Stomach (tissue), 8 donors: ENCODE measurements at regions not wholly inside any gene's neighbourhood (a gene's known extent, or its start where the extent isn't known, plus 50 kb on each side); places are given as distances from the start of the nearest gene placed in this dataset.

ENCODE experiments used
- DNase-seq, 2 donors: peaks; one replicate each; pipeline versions ENCODE4 v3.0.0 to v3.0.0-alpha.2; 2013 to 2019
- H3K27ac ChIP-seq, 5 donors: fragments of 200-600 bp in 4 of 5; sonication (generic) in 4 of 5; one replicate each; pipeline ENCODE4 v1.5.1; 2013 to 2019; ENCODE audit warnings: mild to moderate bottlenecking in 1 of 5, moderate library complexity in 1 of 5
- H3K27me3 ChIP-seq, 3 donors: fragments of 200-600 bp; sonication (generic); one replicate each; pipeline ENCODE4 v1.5.1; 2017 to 2019; ENCODE audit warnings: mixed run types in 1 of 3
- H3K36me3 ChIP-seq, 4 donors: fragments of 200-600 bp; sonication (generic); 1 replicate in 3 of 4; 2 replicates in 1 of 4; pipeline ENCODE4 v1.5.1; 2016 to 2019
- H3K4me1 ChIP-seq, 4 donors: fragments of 200-600 bp; sonication (generic); one replicate each; pipeline ENCODE4 v1.5.1; 2016 to 2019
- H3K4me3 ChIP-seq, 4 donors: fragments of 200-600 bp; sonication (generic) in 3 of 4; one replicate each; pipeline ENCODE4 v1.5.1; 2016 to 2019; ENCODE audit warnings: mild to moderate bottlenecking in 1 of 4
- H3K9me3 ChIP-seq, 4 donors: fragments of 200-600 bp; sonication (generic); one replicate each; pipeline ENCODE4 v1.5.1; 2016 to 2019
- CTCF ChIP-seq, 7 experiments: fragments of 450-650 bp in 4 of 7; fragments of 200-600 bp in 3 of 7; sonication (generic) in 3 of 7; IDR thresholded peaks; one replicate each; pipeline ENCODE4 v1.5.1; 2016 to 2019; ENCODE audit warnings: antibody characterized with exemption in 7 of 7, control low read depth in 2 of 7, mild to moderate bottlenecking in 1 of 7
- EP300 ChIP-seq: sonication (generic); formaldehyde crosslinking; IDR thresholded peaks from one replicate; pipeline ENCODE4 v1.6.1; 2017; ENCODE audit warnings: antibody characterized with exemption
- POLR2A ChIP-seq, 4 donors: fragments of 450-650 bp; IDR thresholded peaks; one replicate each; pipeline ENCODE4 v1.6.1; 2016; ENCODE audit warnings: antibody characterized with exemption in 4 of 4, control low read depth in 2 of 4, mild to moderate bottlenecking in 1 of 4, moderate library complexity in 1 of 4
- POLR2AphosphoS5 ChIP-seq, 3 donors: sonication (generic); formaldehyde crosslinking; IDR thresholded peaks; one replicate each; pipeline ENCODE4 v1.6.1; 2016; ENCODE audit warnings: antibody characterized with exemption in 3 of 3
- WGBS, 5 donors: extraction: QIAGEN DNeasy Blood & Tissue Kit in 3 of 5; methylation state at CpG; one replicate each; pipeline versions ENCODE4 v1.1.5 to v1.1.7; 2013 to 2018; 5-methylcytosine and 5-hydroxymethylcytosine counted together
- intact Hi-C: fragments of 100-400 bp; cut with DNase I; formaldehyde crosslinking; loops from one replicate; pipeline ENCODE4 v1.15.1; 2023; ENCODE audit warnings: low total_unique reads
- donor health status: healthy with polysubstance abuse.
- donor health status: Bipolar disorder and iron deficiency.
- donor health status: healthy.

- H3K27ac ChIP-seq: no peak overlapping the region
- H3K4me3 ChIP-seq: no peak overlapping the region
- H3K27me3 ChIP-seq: peaks cover 0 to 5% (median 0%) of the 10 kb centered on the region in 3 donors
- DNase-seq: no peak
- intact Hi-C loops: no loop called here
- no peaks in the 10 kb centered on the region for H3K36me3 ChIP-seq
- TF ChIP-seq POLR2AphosphoS5 (IDR thresholded peaks at IDR 0.05) (no peak), EP300 (no peak), POLR2A (IDR thresholded peaks at IDR 0.05) (no peak), CTCF (IDR thresholded peaks at IDR 0.05) (no peak)
- WGBS, 5 donors: 70 to 82% (median 74%) methylated on average over 5 of the region's 5 CpGs
- H3K4me1 ChIP-seq: no peaks in the 10 kb centered on the region
- H3K9me3 ChIP-seq: no peaks in the 10 kb centered on the region
These were observed 144.4 kb upstream of the SSTR4 start for GRCh38 chr20:22890594-22891300.

- Histone ChIP-seq H3K4me1 (no peaks in the 10 kb centered on the region), H3K27me3 (no peaks in the 10 kb centered on the region), H3K36me3 (no peaks in the 10 kb centered on the region), H3K27ac (no peak overlapping the region), H3K9me3 (peaks cover 0 to 16% (median 12%) of the 10 kb centered on the region in 4 donors), H3K4me3 (no peak overlapping the region)
- intact Hi-C loops: no loop called here
- TF ChIP-seq EP300: no peak
- no peak for TF ChIP-seq POLR2AphosphoS5 (IDR thresholded peaks at IDR 0.05)
- DNase-seq: no peak
These were observed 133.9 kb upstream of the SSTR4 start for GRCh38 chr20:22901164-22901563.

- Histone ChIP-seq H3K4me3 (no peak overlapping the region), H3K27me3 (no peaks in the 10 kb centered on the region), H3K27ac (no peak overlapping the region), H3K36me3 (no peaks in the 10 kb centered on the region), H3K4me1 (no peaks in the 10 kb centered on the region), H3K9me3 (peaks cover 0 to 16% (median 12%) of the 10 kb centered on the region in 4 donors)
- intact Hi-C loops: no loop called here
- DNase-seq: no peak
- 61 to 70% (median 64%) methylated on average over 2 of the region's 2 CpGs for WGBS, 5 donors
- no peak for TF ChIP-seq POLR2AphosphoS5 (IDR thresholded peaks at IDR 0.05)
- no peak for TF ChIP-seq EP300
- TF ChIP-seq CTCF (IDR thresholded peaks at IDR 0.05): no peak
- no peak for TF ChIP-seq POLR2A (IDR thresholded peaks at IDR 0.05)
These were observed 133.2 kb upstream of the SSTR4 start for GRCh38 chr20:22901921-22902320.

GRCh38 chr20:22904386-22904785 is 130.7 kb upstream of the SSTR4 start:
- H3K27ac ChIP-seq: no peak overlapping the region
- WGBS, 5 donors: 63 to 75% (median 71%) methylated on average over 2 of the region's 2 CpGs
- H3K36me3 ChIP-seq: no peaks in the 10 kb centered on the region
- peaks cover 0 to 16% (median 12%) of the 10 kb centered on the region in 4 donors for H3K9me3 ChIP-seq
- no peak for DNase-seq
- H3K4me3 ChIP-seq: no peak overlapping the region
- no peaks in the 10 kb centered on the region for H3K27me3 ChIP-seq
- intact Hi-C loops: no loop called here
- TF ChIP-seq EP300: no peak
- TF ChIP-seq POLR2AphosphoS5 (IDR thresholded peaks at IDR 0.05): no peak
- TF ChIP-seq POLR2A (IDR thresholded peaks at IDR 0.05): no peak
- no peak for TF ChIP-seq CTCF (IDR thresholded peaks at IDR 0.05)
- no peaks in the 10 kb centered on the region for H3K4me1 ChIP-seq

GRCh38 chr20:22904905-22905304 is 130.2 kb upstream of the SSTR4 start:
- TF ChIP-seq EP300: no peak
- TF ChIP-seq CTCF (IDR thresholded peaks at IDR 0.05): no peak
- TF ChIP-seq POLR2AphosphoS5 (IDR thresholded peaks at IDR 0.05): no peak
- no peak for TF ChIP-seq POLR2A (IDR thresholded peaks at IDR 0.05)
- no peaks in the 10 kb centered on the region for H3K36me3 ChIP-seq
- H3K4me3 ChIP-seq: no peak overlapping the region
- intact Hi-C loops: no loop called here
- no peaks in the 10 kb centered on the region for H3K27me3 ChIP-seq
- peaks cover 0 to 16% (median 12%) of the 10 kb centered on the region in 4 donors for H3K9me3 ChIP-seq
- no peak overlapping the region for H3K27ac ChIP-seq
- WGBS, 5 donors: 63 to 100% (median 91%) methylated on average over 1 to 2 of the region's 2 CpGs
- H3K4me1 ChIP-seq: no peaks in the 10 kb centered on the region
- DNase-seq: no peak
